Upper lobe of right lung (tissue), 1 donor: ENCODE measurements at regions not wholly inside any gene's neighbourhood (a gene's known extent, or its start where the extent isn't known, plus 50 kb on each side); places are given as distances from the start of the nearest gene placed in this dataset.

Experiments used
- ATAC-seq: fragments of 200-7000 bp; cut with Tn5 transposase; one replicate; pipeline ENCODE4 v1.9.1; 2020; ENCODE audit warnings: mild to moderate bottlenecking, moderate library complexity
- DNase-seq: peaks from one replicate; pipeline ENCODE4 v3.0.0-alpha.2; 2020
- H3K27ac ChIP-seq: fragments of 200-600 bp; one replicate; pipeline ENCODE4 v1.8.0; 2022
- H3K27me3 ChIP-seq: fragments of 200-600 bp; one replicate; pipeline ENCODE4 v1.8.0; 2022; ENCODE audit warnings: mild to moderate bottlenecking
- H3K36me3 ChIP-seq: fragments of 200-600 bp; one replicate; pipeline ENCODE4 v1.8.0; 2022
- H3K4me1 ChIP-seq: fragments of 200-600 bp; one replicate; pipeline ENCODE4 v1.8.0; 2022
- H3K4me3 ChIP-seq: fragments of 200-600 bp; one replicate; pipeline ENCODE4 v1.8.0; 2022; ENCODE audit warnings: mild to moderate bottlenecking
- H3K9me3 ChIP-seq: fragments of 200-600 bp; one replicate; pipeline ENCODE4 v1.8.0; 2022
- CTCF ChIP-seq: fragments of 200-600 bp; IDR thresholded peaks from one replicate; pipeline ENCODE4 v1.8.0; 2022; ENCODE audit warnings: antibody characterized with exemption
- intact Hi-C: fragments of 100-400 bp; cut with DNase I; formaldehyde crosslinking; loops from one replicate; pipeline ENCODE4 v1.11.0; 2022
- donor health status: DM: no; HTN: yes; CAD: no; lungs with severe emphysema.

GRCh38 chr5:66454186-66455078 lies 141.8 kb upstream of the MAST4 start:
- Histone ChIP-seq H3K27ac (peak overlapping the region; percentile 20), H3K27me3 (no peaks in the 10 kb centered on the region), H3K4me1 (no peaks in the 10 kb centered on the region), H3K36me3 (no peaks in the 10 kb centered on the region), H3K9me3 (no peaks in the 10 kb centered on the region), H3K4me3 (peak overlapping the region; percentile 11)
- TF ChIP-seq CTCF: no peak
- intact Hi-C loops: no loop called here
- peak; percentile 78 for ATAC-seq
- DNase-seq: no peak

DNA sequence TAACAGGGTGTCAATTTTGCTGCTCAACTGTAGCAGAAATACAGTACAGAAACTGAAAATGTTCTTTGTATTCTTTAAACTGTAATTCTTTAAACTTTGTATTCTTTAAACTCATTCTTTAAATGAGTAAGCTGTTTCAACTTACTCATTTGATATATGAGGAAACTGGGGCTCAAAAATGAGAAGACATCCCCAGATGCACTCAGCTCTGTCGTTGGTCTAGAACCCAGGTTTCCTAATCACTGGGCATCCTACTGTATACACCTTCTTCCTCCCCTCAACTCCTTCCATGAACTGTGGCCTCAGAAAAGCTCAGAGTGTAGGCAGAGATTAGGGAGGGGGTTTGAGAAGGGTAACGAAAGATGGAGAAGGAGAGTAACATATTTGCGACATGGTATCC lies 136.5 kb upstream of the MAST4 start:
- intact Hi-C loops: no loop called here
- no peak for DNase-seq

DNA sequence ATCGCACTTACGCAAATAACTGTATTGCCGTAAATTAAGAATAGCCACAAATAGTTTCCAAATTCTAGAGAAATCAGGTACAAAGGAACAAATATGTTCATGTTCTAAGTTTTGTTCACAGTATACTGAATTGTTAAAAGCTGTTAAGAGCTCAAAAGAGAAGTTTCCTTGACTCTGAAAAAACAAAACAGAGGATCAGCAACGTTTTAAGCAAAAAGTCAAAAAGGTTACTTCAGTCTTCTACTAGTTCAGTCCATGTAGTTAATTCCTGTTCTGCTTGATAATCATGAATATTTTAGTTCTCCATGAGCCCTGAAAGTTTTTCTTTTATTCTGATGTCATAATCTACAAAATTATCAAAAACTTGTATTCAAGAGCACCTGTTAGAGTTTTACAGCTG lies 128.6 kb upstream of the MAST4 start:
- no peak for TF ChIP-seq CTCF
- H3K36me3 ChIP-seq: no peaks in the 10 kb centered on the region
- ATAC-seq: no peak
- H3K4me1 ChIP-seq: no peaks in the 10 kb centered on the region
- H3K9me3 ChIP-seq: no peaks in the 10 kb centered on the region
- no peak overlapping the region for H3K27ac ChIP-seq
- H3K27me3 ChIP-seq: no peaks in the 10 kb centered on the region
- intact Hi-C loops: no loop called here
- no peak overlapping the region for H3K4me3 ChIP-seq
- DNase-seq: no peak

More for the DNA sequence above, 136.5 kb upstream of the MAST4 start:
- Histone ChIP-seq H3K36me3 (no peaks in the 10 kb centered on the region), H3K27ac (no peak overlapping the region), H3K4me3 (no peak overlapping the region), H3K9me3 (no peaks in the 10 kb centered on the region), H3K4me1 (no peaks in the 10 kb centered on the region), H3K27me3 (no peaks in the 10 kb centered on the region)
- TF ChIP-seq CTCF: no peak
- ATAC-seq: no peak

- H3K27ac ChIP-seq: no peak overlapping the region
- no peaks in the 10 kb centered on the region for H3K9me3 ChIP-seq
- H3K4me1 ChIP-seq: no peaks in the 10 kb centered on the region
- no peaks in the 10 kb centered on the region for H3K27me3 ChIP-seq
- DNase-seq (no peak), ATAC-seq (no peak)
- intact Hi-C loops: no loop called here
- H3K36me3 ChIP-seq: no peaks in the 10 kb centered on the region
- no peak overlapping the region for H3K4me3 ChIP-seq
- TF ChIP-seq CTCF: no peak
Observed at GRCh38 chr5:66469684-66470083, 126.5 kb upstream of the MAST4 start.

GRCh38 chr5:66472010-66472409 lies 124.2 kb upstream of the MAST4 start:
- no peaks in the 10 kb centered on the region for H3K9me3 ChIP-seq
- H3K27me3 ChIP-seq: no peaks in the 10 kb centered on the region
- no peak overlapping the region for H3K4me3 ChIP-seq
- no peaks in the 10 kb centered on the region for H3K36me3 ChIP-seq
- TF ChIP-seq CTCF: no peak
- no peak for DNase-seq
- no peaks in the 10 kb centered on the region for H3K4me1 ChIP-seq
- no peak overlapping the region for H3K27ac ChIP-seq
- intact Hi-C loops: no loop called here
- ATAC-seq: no peak
